ENCODE measurements at regions not wholly inside any gene's neighbourhood (a gene's known extent, or its start where the extent isn't known, plus 50 kb on each side); places are given as distances from the start of the nearest gene placed in this dataset.

DNA sequence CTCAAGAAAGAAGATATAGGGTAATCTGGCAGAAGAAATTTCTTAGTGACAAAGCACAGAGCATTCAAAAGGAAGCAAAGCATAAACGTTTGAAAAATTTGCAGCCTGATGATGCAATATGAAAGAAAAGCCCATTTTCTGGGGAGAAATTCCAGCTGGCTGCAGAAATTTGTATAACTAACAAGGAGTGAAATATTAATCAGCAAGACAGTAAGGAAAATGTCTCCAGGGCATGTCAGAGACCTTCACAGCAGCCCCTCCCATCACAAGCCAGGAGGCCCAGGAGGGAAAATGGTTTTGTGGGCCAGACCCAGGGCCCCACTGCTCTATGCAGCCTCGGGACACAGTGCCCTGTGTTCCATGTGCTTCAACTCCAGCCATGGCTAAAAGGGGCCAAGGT lies 359.4 kb downstream of the HINT1 start:
- H3K79me2 ChIP-seq (ENCODE audit: low read length), result no peaks in the 10 kb centered on the region
- H4K20me1 ChIP-seq (ENCODE audit: insufficient read depth, low read length), result no peaks in the 10 kb centered on the region
- H3K27me3 ChIP-seq (ENCODE audit: low read depth, low read length), result no peaks in the 10 kb centered on the region
- H3K9me3 ChIP-seq (ENCODE audit: insufficient read depth, low read length), result no peaks in the 10 kb centered on the region
- H3K27ac ChIP-seq (ENCODE audit: low read length), result no peak overlapping the region
- no peak overlapping the region for H3K4me2 ChIP-seq (ENCODE audit: low read length)
- H3K36me3 ChIP-seq (replicated peaks; ENCODE audit: low read depth, low read length), result no peaks in the 10 kb centered on the region
- H3K4me1 ChIP-seq (ENCODE audit: low read length), result no peaks in the 10 kb centered on the region
- H3K4me3 ChIP-seq (ENCODE audit: low read length), result no peak overlapping the region
- H3K9ac ChIP-seq (ENCODE audit: low read length), result no peak overlapping the region
- no peak overlapping the region for H2AFZ ChIP-seq (ENCODE audit: low read depth, low read length)
- TF ChIP-seq, protein P1, sequence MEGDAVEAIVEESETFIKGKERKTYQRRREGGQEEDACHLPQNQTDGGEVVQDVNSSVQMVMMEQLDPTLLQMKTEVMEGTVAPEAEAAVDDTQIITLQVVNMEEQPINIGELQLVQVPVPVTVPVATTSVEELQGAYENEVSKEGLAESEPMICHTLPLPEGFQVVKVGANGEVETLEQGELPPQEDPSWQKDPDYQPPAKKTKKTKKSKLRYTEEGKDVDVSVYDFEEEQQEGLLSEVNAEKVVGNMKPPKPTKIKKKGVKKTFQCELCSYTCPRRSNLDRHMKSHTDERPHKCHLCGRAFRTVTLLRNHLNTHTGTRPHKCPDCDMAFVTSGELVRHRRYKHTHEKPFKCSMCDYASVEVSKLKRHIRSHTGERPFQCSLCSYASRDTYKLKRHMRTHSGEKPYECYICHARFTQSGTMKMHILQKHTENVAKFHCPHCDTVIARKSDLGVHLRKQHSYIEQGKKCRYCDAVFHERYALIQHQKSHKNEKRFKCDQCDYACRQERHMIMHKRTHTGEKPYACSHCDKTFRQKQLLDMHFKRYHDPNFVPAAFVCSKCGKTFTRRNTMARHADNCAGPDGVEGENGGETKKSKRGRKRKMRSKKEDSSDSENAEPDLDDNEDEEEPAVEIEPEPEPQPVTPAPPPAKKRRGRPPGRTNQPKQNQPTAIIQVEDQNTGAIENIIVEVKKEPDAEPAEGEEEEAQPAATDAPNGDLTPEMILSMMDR (IDR thresholded peaks at IDR 0.05; ENCODE audit: low read depth, low read length), result no peak
- TF ChIP-seq EZH2phosphoT487 (IDR thresholded peaks at IDR 0.05; ENCODE audit: low read depth), result no peak

DNA sequence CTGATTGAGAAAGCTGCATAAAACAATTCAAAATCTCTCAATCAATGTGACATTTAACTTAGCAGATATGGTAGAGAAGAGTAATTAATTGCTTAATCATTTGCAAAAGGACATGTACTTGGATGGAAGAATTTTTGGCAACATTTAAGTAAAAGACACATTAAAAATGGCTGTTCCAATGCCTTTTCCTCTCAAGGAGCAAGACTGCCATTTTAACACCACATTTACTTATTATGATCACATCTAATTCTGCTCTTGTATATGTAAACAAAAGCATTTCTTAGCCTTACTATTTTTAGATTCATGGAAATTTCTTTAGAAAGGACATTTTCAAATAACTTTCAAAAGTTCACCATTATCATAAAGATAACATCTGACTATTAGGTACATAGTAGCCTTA lies 360.0 kb downstream of the HINT1 start:
- Histone ChIP-seq H3K4me2 (ENCODE audit: low read length) (no peak overlapping the region), H3K79me2 (ENCODE audit: low read length) (no peaks in the 10 kb centered on the region), H3K9me3 (ENCODE audit: insufficient read depth, low read length) (no peaks in the 10 kb centered on the region), H3K4me3 (ENCODE audit: low read length) (no peak overlapping the region), H3K4me1 (ENCODE audit: low read length) (no peaks in the 10 kb centered on the region), H3K27me3 (ENCODE audit: low read depth, low read length) (no peaks in the 10 kb centered on the region), H3K9ac (ENCODE audit: low read length) (no peak overlapping the region), H2AFZ (ENCODE audit: low read depth, low read length) (no peak overlapping the region), H3K27ac (ENCODE audit: low read length) (no peak overlapping the region), H3K36me3 (replicated peaks; ENCODE audit: low read depth, low read length) (no peaks in the 10 kb centered on the region), H4K20me1 (ENCODE audit: insufficient read depth, low read length) (no peaks in the 10 kb centered on the region)
- no peak for TF ChIP-seq EZH2phosphoT487 (IDR thresholded peaks at IDR 0.05; ENCODE audit: low read depth)
- TF ChIP-seq, protein P1 (IDR thresholded peaks at IDR 0.05; ENCODE audit: low read depth, low read length), result no peak

DNA sequence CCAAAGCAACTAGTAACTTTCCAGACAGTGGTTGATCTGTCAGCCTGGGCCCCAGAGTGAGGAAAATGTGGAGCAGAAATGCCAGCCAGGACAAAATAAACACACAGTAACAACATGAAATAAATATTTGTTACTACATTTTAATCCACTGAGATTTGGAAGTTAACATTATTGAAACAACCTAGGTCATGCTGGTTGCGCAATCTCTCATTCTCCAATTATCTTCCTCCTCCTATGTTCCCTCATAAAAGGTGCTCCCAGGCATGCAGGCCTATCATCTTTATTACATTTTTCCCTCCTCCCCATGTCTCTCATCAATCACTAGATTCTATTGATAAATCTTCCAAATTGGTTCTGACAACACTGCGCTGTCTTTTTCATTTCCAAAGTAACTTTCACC lies 363.1 kb downstream of the HINT1 start:
- H4K20me1 ChIP-seq (ENCODE audit: insufficient read depth, low read length), result no peaks in the 10 kb centered on the region
- H3K36me3 ChIP-seq (replicated peaks; ENCODE audit: low read depth, low read length), result no peaks in the 10 kb centered on the region
- H3K27ac ChIP-seq (ENCODE audit: low read length), result no peak overlapping the region
- no peaks in the 10 kb centered on the region for H3K4me1 ChIP-seq (ENCODE audit: low read length)
- H2AFZ ChIP-seq (ENCODE audit: low read depth, low read length), result no peak overlapping the region
- H3K27me3 ChIP-seq (ENCODE audit: low read depth, low read length), result no peaks in the 10 kb centered on the region
- no peaks in the 10 kb centered on the region for H3K79me2 ChIP-seq (ENCODE audit: low read length)
- no peak for TF ChIP-seq EZH2phosphoT487 (IDR thresholded peaks at IDR 0.05; ENCODE audit: low read depth)
- TF ChIP-seq, protein P1 (IDR thresholded peaks at IDR 0.05; ENCODE audit: low read depth, low read length), result no peak
- H3K9me3 ChIP-seq (ENCODE audit: insufficient read depth, low read length), result no peaks in the 10 kb centered on the region
- no peak overlapping the region for H3K9ac ChIP-seq (ENCODE audit: low read length)
- H3K4me2 ChIP-seq (ENCODE audit: low read length), result no peak overlapping the region
- no peak overlapping the region for H3K4me3 ChIP-seq (ENCODE audit: low read length)

DNA sequence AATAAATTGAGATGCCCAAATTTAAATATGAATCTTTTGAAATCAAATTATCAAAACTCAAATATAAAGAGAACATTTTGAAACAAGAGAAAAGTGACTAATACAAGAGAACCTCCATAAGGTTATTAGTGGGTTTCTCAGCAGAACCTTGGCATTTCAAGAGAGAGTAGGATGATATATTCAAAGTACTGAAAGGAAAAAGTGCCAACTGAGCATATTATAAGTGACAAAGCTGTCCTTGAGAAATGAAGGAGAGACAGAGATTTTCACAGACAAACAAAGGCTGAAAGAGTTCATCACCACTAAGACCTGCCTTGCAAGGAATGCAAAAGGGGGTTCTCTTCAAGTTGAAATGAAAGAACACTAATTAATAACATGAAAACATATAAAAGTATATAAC lies 366.0 kb downstream of the HINT1 start:
- Histone ChIP-seq H3K27me3 (ENCODE audit: low read depth, low read length) (no peaks in the 10 kb centered on the region), H3K4me2 (ENCODE audit: low read length) (no peak overlapping the region), H3K79me2 (ENCODE audit: low read length) (no peaks in the 10 kb centered on the region), H3K4me1 (ENCODE audit: low read length) (peaks cover 13% of the 10 kb centered on the region), H3K27ac (ENCODE audit: low read length) (no peak overlapping the region), H2AFZ (ENCODE audit: low read depth, low read length) (no peak overlapping the region), H3K36me3 (replicated peaks; ENCODE audit: low read depth, low read length) (no peaks in the 10 kb centered on the region), H3K9me3 (ENCODE audit: insufficient read depth, low read length) (no peaks in the 10 kb centered on the region), H4K20me1 (ENCODE audit: insufficient read depth, low read length) (no peaks in the 10 kb centered on the region), H3K9ac (ENCODE audit: low read length) (no peak overlapping the region), H3K4me3 (ENCODE audit: low read length) (no peak overlapping the region)
- no peak for TF ChIP-seq EZH2phosphoT487 (IDR thresholded peaks at IDR 0.05; ENCODE audit: low read depth)
- TF ChIP-seq, protein P1 (IDR thresholded peaks at IDR 0.05; ENCODE audit: low read depth, low read length), result no peak
